ENCODE measurements at regions not wholly inside any gene's neighbourhood (a gene's known extent, or its start where the extent isn't known, plus 50 kb on each side); places are given as distances from the start of the nearest gene placed in this dataset.
A peak's percentile ranks its signal among the peaks of the same experiment; 100 is the strongest.

GRCh38 chr2:126145752-126146151 is 510.2 kb upstream of the GYPC start:
- DNase-seq = no peak

GRCh38 chr2:126154256-126154785 is 501.6 kb upstream of the GYPC start:
- DNase-seq = no peak

- peak; percentile 53 for DNase-seq
Observed at GRCh38 chr2:126160950-126161349, 495.0 kb upstream of the GYPC start.

GRCh38 chr2:126172631-126173184 is 483.2 kb upstream of the GYPC start:
- DNase-seq = no peak

- DNase-seq = peak; percentile 10
Observed at GRCh38 chr2:126175222-126175621, 480.7 kb upstream of the GYPC start.

- no peak for DNase-seq
Observed at GRCh38 chr2:126177479-126177878, 478.5 kb upstream of the GYPC start.

- DNase-seq = no peak
Observed at GRCh38 chr2:126187668-126188067, 468.3 kb upstream of the GYPC start.

GRCh38 chr2:126189527-126189926 is 466.4 kb upstream of the GYPC start:
- DNase-seq = no peak

GRCh38 chr2:126200538-126200937 is 455.4 kb upstream of the GYPC start:
- no peak for DNase-seq

GRCh38 chr2:126208266-126208665 is 447.7 kb upstream of the GYPC start:
- DNase-seq = no peak

- no peak for DNase-seq
Observed at GRCh38 chr2:126212735-126213134, 443.2 kb upstream of the GYPC start.

- no peak for DNase-seq
Observed at GRCh38 chr2:126219081-126219480, 436.9 kb upstream of the GYPC start.

- no peak for DNase-seq
Observed at GRCh38 chr2:126220331-126220730, 435.6 kb upstream of the GYPC start.

- DNase-seq = peak; percentile 87
Observed at GRCh38 chr2:126221506-126221905, 434.5 kb upstream of the GYPC start.

GRCh38 chr2:126222278-126222677 is 433.7 kb upstream of the GYPC start:
- peak; percentile 27 for DNase-seq

- peak; percentile 6 for DNase-seq
Observed at GRCh38 chr2:126224776-126225175, 431.2 kb upstream of the GYPC start.

GRCh38 chr2:126227250-126227649 is 428.7 kb upstream of the GYPC start:
- DNase-seq = peak; percentile 45

- DNase-seq = no peak
Observed at GRCh38 chr2:126228531-126228930, 427.4 kb upstream of the GYPC start.

- DNase-seq = no peak
Observed at GRCh38 chr2:126238251-126238650, 417.7 kb upstream of the GYPC start.

GRCh38 chr2:126239320-126239955 is 416.5 kb upstream of the GYPC start:
- no peak for DNase-seq

- DNase-seq = no peak
Observed at GRCh38 chr2:126241001-126241400, 415.0 kb upstream of the GYPC start.

GRCh38 chr2:126241411-126241810 is 414.5 kb upstream of the GYPC start:
- no peak for DNase-seq

- DNase-seq = peak; percentile 81
Observed at GRCh38 chr2:126244937-126245336, 411.0 kb upstream of the GYPC start.

- DNase-seq = no peak
Observed at GRCh38 chr2:126253669-126254068, 402.3 kb upstream of the GYPC start.

GRCh38 chr2:126264625-126265024 is 391.3 kb upstream of the GYPC start:
- DNase-seq = no peak

Data from OCI-M1 (cell line).